RWPE2 (cell line): ENCODE measurements at regions not wholly inside any gene's neighbourhood (a gene's known extent, or its start where the extent isn't known, plus 50 kb on each side); places are given as distances from the start of the nearest gene placed in this dataset.

Source experiments
- ATAC-seq: fragments of 200-7000 bp; cut with Tn5 transposase; 3 replicates; pipeline ENCODE4 v1.9.1; 2021; ENCODE audit warnings: low read depth
- DNase-seq: peaks from one replicate; pipeline ENCODE4 v3.0.0-alpha.2; 2020; ENCODE audit warnings: low spot score
- H3K27ac ChIP-seq: fragments of 450-650 bp; 2 replicates; pipeline ENCODE4 v1.5.1; 2017; ENCODE audit warnings: mild to moderate bottlenecking; ENCODE audit not compliant: poor library complexity, severe bottlenecking
- H3K27me3 ChIP-seq: fragments of 250-450 bp; sonication (Bioruptor Pico); 2 replicates; pipeline ENCODE4 v1.5.1; 2021; ENCODE audit warnings: mild to moderate bottlenecking, moderate library complexity; ENCODE audit not compliant: insufficient read depth, poor library complexity, severe bottlenecking
- H3K36me3 ChIP-seq: fragments of 250-450 bp; sonication (Bioruptor Pico); 2 replicates; pipeline ENCODE4 v1.5.1; 2020; ENCODE audit warnings: low read depth, mild to moderate bottlenecking, moderate library complexity
- H3K4me1 ChIP-seq: fragments of 250-450 bp; sonication (Bioruptor Pico); 2 replicates; pipeline ENCODE4 v1.5.1; 2021; ENCODE audit warnings: mild to moderate bottlenecking, moderate library complexity; ENCODE audit not compliant: insufficient read depth, poor library complexity, severe bottlenecking
- H3K4me3 ChIP-seq: fragments of 250-450 bp; sonication (Bioruptor Pico); 2 replicates; pipeline ENCODE4 v1.5.1; 2021; ENCODE audit warnings: mild to moderate bottlenecking, moderate library complexity; ENCODE audit not compliant: severe bottlenecking
- H3K9me3 ChIP-seq: fragments of 250-450 bp; sonication (Bioruptor Pico); 2 replicates; pipeline ENCODE4 v1.5.1; 2021; ENCODE audit warnings: mild to moderate bottlenecking, moderate library complexity; ENCODE audit not compliant: severe bottlenecking
- TF ChIP-seq, protein P1 (sequence below): fragments of 450-650 bp; IDR thresholded peaks from one replicate; pipeline ENCODE4 v1.5.1; 2017; ENCODE audit warnings: mild to moderate bottlenecking, moderate library complexity; ENCODE audit not compliant: poor library complexity, severe bottlenecking

GRCh38 chr4:164221631-164222030 is 532.3 kb upstream of the SMIM31 start:
- ATAC-seq (peak; percentile 70; the same call in 2 of the 3 replicates), DNase-seq (no peak)
- H3K27me3 ChIP-seq, result no peaks in the 10 kb centered on the region
- H3K36me3 ChIP-seq, result no peaks in the 10 kb centered on the region
- H3K27ac ChIP-seq, result no peak overlapping the region
- H3K9me3 ChIP-seq, result peaks cover 2% of the 10 kb centered on the region
- no peak overlapping the region for H3K4me3 ChIP-seq
- TF ChIP-seq, protein P1, sequence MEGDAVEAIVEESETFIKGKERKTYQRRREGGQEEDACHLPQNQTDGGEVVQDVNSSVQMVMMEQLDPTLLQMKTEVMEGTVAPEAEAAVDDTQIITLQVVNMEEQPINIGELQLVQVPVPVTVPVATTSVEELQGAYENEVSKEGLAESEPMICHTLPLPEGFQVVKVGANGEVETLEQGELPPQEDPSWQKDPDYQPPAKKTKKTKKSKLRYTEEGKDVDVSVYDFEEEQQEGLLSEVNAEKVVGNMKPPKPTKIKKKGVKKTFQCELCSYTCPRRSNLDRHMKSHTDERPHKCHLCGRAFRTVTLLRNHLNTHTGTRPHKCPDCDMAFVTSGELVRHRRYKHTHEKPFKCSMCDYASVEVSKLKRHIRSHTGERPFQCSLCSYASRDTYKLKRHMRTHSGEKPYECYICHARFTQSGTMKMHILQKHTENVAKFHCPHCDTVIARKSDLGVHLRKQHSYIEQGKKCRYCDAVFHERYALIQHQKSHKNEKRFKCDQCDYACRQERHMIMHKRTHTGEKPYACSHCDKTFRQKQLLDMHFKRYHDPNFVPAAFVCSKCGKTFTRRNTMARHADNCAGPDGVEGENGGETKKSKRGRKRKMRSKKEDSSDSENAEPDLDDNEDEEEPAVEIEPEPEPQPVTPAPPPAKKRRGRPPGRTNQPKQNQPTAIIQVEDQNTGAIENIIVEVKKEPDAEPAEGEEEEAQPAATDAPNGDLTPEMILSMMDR, result no peak
- H3K4me1 ChIP-seq, result no peaks in the 10 kb centered on the region

GRCh38 chr4:164224871-164225270 is 529.1 kb upstream of the SMIM31 start:
- DNase-seq (no peak), ATAC-seq (no peak)
- no peaks in the 10 kb centered on the region for H3K4me1 ChIP-seq
- no peak overlapping the region for H3K27ac ChIP-seq
- H3K27me3 ChIP-seq, result no peaks in the 10 kb centered on the region
- TF ChIP-seq, protein P1, result no peak
- no peaks in the 10 kb centered on the region for H3K36me3 ChIP-seq
- H3K4me3 ChIP-seq, result no peak overlapping the region
- peaks cover 2% of the 10 kb centered on the region for H3K9me3 ChIP-seq

- Histone ChIP-seq H3K36me3 (no peaks in the 10 kb centered on the region), H3K9me3 (no peaks in the 10 kb centered on the region), H3K27ac (no peak overlapping the region), H3K4me1 (no peaks in the 10 kb centered on the region), H3K27me3 (no peaks in the 10 kb centered on the region), H3K4me3 (no peak overlapping the region)
- TF ChIP-seq, protein P1, result no peak
- DNase-seq (no peak), ATAC-seq (no peak)
Observed at GRCh38 chr4:164229255-164229654, 524.7 kb upstream of the SMIM31 start.

GRCh38 chr4:164239433-164239832 is 514.5 kb upstream of the SMIM31 start:
- H3K4me3 ChIP-seq, result no peak overlapping the region
- H3K4me1 ChIP-seq, result no peaks in the 10 kb centered on the region
- H3K27me3 ChIP-seq, result no peaks in the 10 kb centered on the region
- no peaks in the 10 kb centered on the region for H3K36me3 ChIP-seq
- DNase-seq (no peak), ATAC-seq (no peak)
- H3K27ac ChIP-seq, result no peak overlapping the region
- no peaks in the 10 kb centered on the region for H3K9me3 ChIP-seq
- TF ChIP-seq, protein P1, result no peak

- Histone ChIP-seq H3K27me3 (no peaks in the 10 kb centered on the region), H3K4me1 (no peaks in the 10 kb centered on the region), H3K4me3 (no peak overlapping the region), H3K36me3 (no peaks in the 10 kb centered on the region), H3K27ac (no peak overlapping the region), H3K9me3 (no peaks in the 10 kb centered on the region)
- ATAC-seq (no peak), DNase-seq (no peak)
- TF ChIP-seq, protein P1, result no peak
Observed at GRCh38 chr4:164239976-164240375, 514.0 kb upstream of the SMIM31 start.
